Suprapubic skin (tissue), 4 donors: ENCODE measurements at regions not wholly inside any gene's neighbourhood (a gene's known extent, or its start where the extent isn't known, plus 50 kb on each side); places are given as distances from the start of the nearest gene placed in this dataset.
"Not testable (repeated sequence)": the region's sequence is repeated elsewhere in the genome, so short reads cannot be mapped to it uniquely, and the experiment has no call there.

Experiments used
- EP300 ChIP-seq: sonication (generic); formaldehyde crosslinking; IDR thresholded peaks from one replicate; pipeline ENCODE4 v1.6.1; 2017; ENCODE audit warnings: antibody characterized with exemption
- POLR2A ChIP-seq, 2 donors: fragments of 450-650 bp; IDR thresholded peaks; one replicate each; pipeline ENCODE4 v1.6.1; 2017; ENCODE audit warnings: antibody characterized with exemption in 2 of 2, mild to moderate bottlenecking in 2 of 2, moderate library complexity in 2 of 2
- POLR2AphosphoS5 ChIP-seq, 3 donors: sonication (generic); formaldehyde crosslinking; IDR thresholded peaks; one replicate each; pipeline ENCODE4 v1.6.1; 2017; ENCODE audit warnings: antibody characterized with exemption in 3 of 3
- TF ChIP-seq, protein P1 (sequence below), 2 donors: fragments of 200-600 bp in 1 of 2; fragments of 450-650 bp in 1 of 2; sonication (generic) in 1 of 2; IDR thresholded peaks; one replicate each; pipeline ENCODE4 v1.5.1; 2016 to 2019; ENCODE audit warnings: antibody characterized with exemption in 2 of 2, mild to moderate bottlenecking in 1 of 2, moderate library complexity in 1 of 2

- TF ChIP-seq, protein P1, sequence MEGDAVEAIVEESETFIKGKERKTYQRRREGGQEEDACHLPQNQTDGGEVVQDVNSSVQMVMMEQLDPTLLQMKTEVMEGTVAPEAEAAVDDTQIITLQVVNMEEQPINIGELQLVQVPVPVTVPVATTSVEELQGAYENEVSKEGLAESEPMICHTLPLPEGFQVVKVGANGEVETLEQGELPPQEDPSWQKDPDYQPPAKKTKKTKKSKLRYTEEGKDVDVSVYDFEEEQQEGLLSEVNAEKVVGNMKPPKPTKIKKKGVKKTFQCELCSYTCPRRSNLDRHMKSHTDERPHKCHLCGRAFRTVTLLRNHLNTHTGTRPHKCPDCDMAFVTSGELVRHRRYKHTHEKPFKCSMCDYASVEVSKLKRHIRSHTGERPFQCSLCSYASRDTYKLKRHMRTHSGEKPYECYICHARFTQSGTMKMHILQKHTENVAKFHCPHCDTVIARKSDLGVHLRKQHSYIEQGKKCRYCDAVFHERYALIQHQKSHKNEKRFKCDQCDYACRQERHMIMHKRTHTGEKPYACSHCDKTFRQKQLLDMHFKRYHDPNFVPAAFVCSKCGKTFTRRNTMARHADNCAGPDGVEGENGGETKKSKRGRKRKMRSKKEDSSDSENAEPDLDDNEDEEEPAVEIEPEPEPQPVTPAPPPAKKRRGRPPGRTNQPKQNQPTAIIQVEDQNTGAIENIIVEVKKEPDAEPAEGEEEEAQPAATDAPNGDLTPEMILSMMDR (IDR thresholded peaks at IDR 0.05) = not testable (repeated sequence)
- not testable (repeated sequence) for TF ChIP-seq EP300; POLR2A (IDR thresholded peaks at IDR 0.05); POLR2AphosphoS5 (IDR thresholded peaks at IDR 0.05)
Observed at GRCh38 chr3:20618181-20618580, 432.2 kb upstream of the SGO1 start.
